HepG2 (cell line): ENCODE measurements at regions not wholly inside any gene's neighbourhood (a gene's known extent, or its start where the extent isn't known, plus 50 kb on each side); places are given as distances from the start of the nearest gene placed in this dataset.

Experiments
- ATAC-seq: fragments of 200-7000 bp; cut with Tn5 transposase; 3 replicates; pipeline ENCODE4 v1.9.1; 2020; ENCODE audit warnings: mild to moderate bottlenecking, moderate library complexity
- BruUV-seq: library from RNA; stranded (reverse); fragments of 400-500 nt; replicated peaks from 2 replicates; lab custom pipeline; 2021; lab: Mats Ljungman, UMichigan
- CTCF ChIA-PET: fragments of 300-600 bp; formaldehyde crosslinking; extraction: SDS; loops from one replicate; lab custom pipeline; 2021; ENCODE audit warnings: low total read pairs, inconsistent platforms, low intra/inter-chr PET ratio; lab: Yijun Ruan, JAX
- POLR2A ChIA-PET: fragments of 350-600 bp; sonication (Branson Sonifier 250); formaldehyde crosslinking; loops from one replicate; lab custom pipeline; 2020; ENCODE audit warnings: antibody characterized with exemption, inconsistent platforms; lab: Yijun Ruan, JAX
- DNase-seq: peaks from one replicate; pipeline ENCODE4 v3.0.0-alpha.2; 2015; ENCODE audit warnings: low spot score
- FAIRE-seq: peaks from 3 replicates; lab custom pipeline; 2011; peaks lifted over from hg19 to GRCh38; lab: Jason Lieb, UNC
- H2AFZ ChIP-seq: one replicate; pipeline ENCODE4 v1.6.1; 2011; ENCODE audit warnings: low read length, inconsistent platforms
- H3K27ac ChIP-seq: fragments of 300-600 bp; 3 replicates; pipeline ENCODE4 v1.8.0; 2011; ENCODE audit warnings: mixed run types, mild to moderate bottlenecking, mixed read lengths, low read length, inconsistent platforms; ENCODE audit not compliant: insufficient read depth; ENCODE audit errors: extremely low read length
- H3K27me3 ChIP-seq, 2 experiments: fragments of 200-600 bp in 1 of 2; 2 replicates in 1 of 2; 3 replicates in 1 of 2; pipeline versions ENCODE4 v1.6.0 to v1.8.0; 2011; ENCODE audit warnings: low read length in 2 of 2, mild to moderate bottlenecking in 2 of 2, moderate library complexity in 2 of 2, inconsistent platforms in 1 of 2; ENCODE audit not compliant: insufficient read depth in 2 of 2, control insufficient read depth in 1 of 2
- H3K36me3 ChIP-seq, 2 experiments: fragments of 200-600 bp in 1 of 2; replicated peaks in 1 of 2; 2 replicates in 1 of 2; 3 replicates in 1 of 2; pipeline versions ENCODE4 v1.5.1 to v1.8.0; 2011; ENCODE audit warnings: low read length in 2 of 2, inconsistent platforms in 1 of 2; ENCODE audit not compliant: insufficient read depth in 2 of 2, control insufficient read depth in 1 of 2
- H3K4me1 ChIP-seq: 2 replicates; pipeline ENCODE4 v1.5.1; 2012; ENCODE audit warnings: low read length, inconsistent platforms; ENCODE audit not compliant: insufficient read depth
- H3K4me2 ChIP-seq: 2 replicates; pipeline ENCODE4 v1.6.0; 2011; ENCODE audit warnings: low read depth, low read length, inconsistent platforms
- H3K4me3 ChIP-seq, 3 experiments: fragments of 200-600 bp in 1 of 3; sonication (generic), shearing (Covaris generic) in 1 of 3; replicated peaks in 1 of 3; 2 replicates each; pipeline ENCODE4 v1.5.1; 2011 to 2016; ENCODE audit warnings: low read length in 3 of 3, inconsistent platforms in 2 of 3, low read depth in 2 of 3, mild to moderate bottlenecking in 2 of 3, control low read depth in 1 of 3, mixed read lengths in 1 of 3; ENCODE audit not compliant: insufficient read depth in 1 of 3
- H3K79me2 ChIP-seq: one replicate; pipeline ENCODE4 v1.6.1; 2011; ENCODE audit warnings: low read length, inconsistent platforms; ENCODE audit not compliant: insufficient read depth
- H3K9ac ChIP-seq: 2 replicates; pipeline ENCODE4 v1.6.0; 2011; ENCODE audit warnings: mild to moderate bottlenecking, low read depth, low read length, inconsistent platforms; ENCODE audit not compliant: insufficient read depth
- H3K9me3 ChIP-seq: 2 replicates; pipeline ENCODE4 v1.5.1; 2012; ENCODE audit warnings: mild to moderate bottlenecking, low read length
- H4K20me1 ChIP-seq: 2 replicates; pipeline ENCODE4 v1.6.0; 2011; ENCODE audit warnings: inconsistent platforms, mild to moderate bottlenecking, low read length, moderate library complexity; ENCODE audit not compliant: insufficient read depth
- FOXJ3 ChIP-seq: sonication (generic); formaldehyde crosslinking; IDR thresholded peaks from 2 replicates; pipeline ENCODE4 v1.4.0; 2020; ENCODE audit warnings: missing genetic modification reagents, mild to moderate bottlenecking, borderline replicate concordance
- KDM2A ChIP-seq: sonication (generic); formaldehyde crosslinking; IDR thresholded peaks from 2 replicates; pipeline ENCODE4 v1.4.0; 2020; ENCODE audit warnings: low read depth, missing genetic modification reagents, borderline replicate concordance
- ZNF224 ChIP-seq: sonication (generic); formaldehyde crosslinking; IDR thresholded peaks from 2 replicates; pipeline ENCODE4 v1.5.0; 2020; ENCODE audit warnings: mild to moderate bottlenecking, missing genetic modification reagents
- ZNF777 ChIP-seq: sonication (generic); formaldehyde crosslinking; IDR thresholded peaks from 2 replicates; pipeline ENCODE4 v1.4.0; 2020; ENCODE audit warnings: missing genetic modification reagents
- WGBS: methylation state at CpG from one replicate; pipeline ENCODE4 v1.1.6; 2017; ENCODE audit warnings: low lambda C conversion rate; 5-methylcytosine and 5-hydroxymethylcytosine counted together
- in situ Hi-C: cut with HindIII; loops from 2 replicates; pipeline ENCODE4 v1.10.0; 2017; ENCODE audit warnings: low pct_unique_long_range_greater_than_20kb; ENCODE audit not compliant: extremely low pct_ligation_motif_present
- intact Hi-C: fragments of 100-400 bp; cut with micrococcal nuclease; formaldehyde crosslinking; loops from one replicate; pipeline ENCODE4 v1.10.0; 2022; ENCODE audit not compliant: unreplicated experiment
- TF ChIP-seq, protein P1 (sequence below): sonication (generic); formaldehyde crosslinking; IDR thresholded peaks from 2 replicates; pipeline ENCODE4 v1.5.0; 2020; ENCODE audit warnings: mild to moderate bottlenecking, missing genetic modification reagents
- TF ChIP-seq, protein P2 (sequence below): sonication (generic); formaldehyde crosslinking; IDR thresholded peaks from 2 replicates; pipeline ENCODE4 v1.5.0; 2020; ENCODE audit warnings: missing genetic modification reagents
- TF ChIP-seq, protein P3 (sequence below): sonication (generic); formaldehyde crosslinking; IDR thresholded peaks from 2 replicates; pipeline ENCODE4 v1.4.0; 2020; ENCODE audit warnings: missing genetic modification reagents

DNA sequence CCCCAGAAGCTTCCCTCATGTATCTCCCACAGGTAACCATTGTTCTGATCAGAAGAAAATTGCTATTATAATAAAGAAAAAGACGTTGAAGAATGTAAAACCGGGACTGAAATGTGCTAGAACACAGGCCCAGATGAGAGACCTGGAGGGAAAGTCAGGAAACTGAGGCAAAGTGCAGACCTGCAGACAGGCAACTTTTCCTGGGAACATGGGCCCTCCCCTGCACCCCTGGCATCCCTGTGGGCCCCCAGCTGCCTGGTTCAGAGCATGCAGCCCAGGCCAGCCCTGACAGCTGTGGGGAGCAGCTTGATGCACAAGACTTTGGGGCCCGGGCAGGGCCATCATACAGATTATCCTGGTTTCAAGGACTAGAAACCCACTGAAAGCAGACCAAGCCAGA, 212.2 kb downstream of the CDC5L start:
- no TSS peak for BruUV-seq
- H3K4me3 ChIP-seq: no peak overlapping the region
- peaks cover 0 to 24% of the 10 kb centered on the region in 2 experiments; a peak in 2 of 5 replicates for H3K27me3 ChIP-seq
- no peak overlapping the region for H2AFZ ChIP-seq
- H3K9ac ChIP-seq: no peak overlapping the region
- H4K20me1 ChIP-seq: no peaks in the 10 kb centered on the region
- intact Hi-C loops (no loop called here), in situ Hi-C loops (no loop called here)
- TF ChIP-seq, protein P1, sequence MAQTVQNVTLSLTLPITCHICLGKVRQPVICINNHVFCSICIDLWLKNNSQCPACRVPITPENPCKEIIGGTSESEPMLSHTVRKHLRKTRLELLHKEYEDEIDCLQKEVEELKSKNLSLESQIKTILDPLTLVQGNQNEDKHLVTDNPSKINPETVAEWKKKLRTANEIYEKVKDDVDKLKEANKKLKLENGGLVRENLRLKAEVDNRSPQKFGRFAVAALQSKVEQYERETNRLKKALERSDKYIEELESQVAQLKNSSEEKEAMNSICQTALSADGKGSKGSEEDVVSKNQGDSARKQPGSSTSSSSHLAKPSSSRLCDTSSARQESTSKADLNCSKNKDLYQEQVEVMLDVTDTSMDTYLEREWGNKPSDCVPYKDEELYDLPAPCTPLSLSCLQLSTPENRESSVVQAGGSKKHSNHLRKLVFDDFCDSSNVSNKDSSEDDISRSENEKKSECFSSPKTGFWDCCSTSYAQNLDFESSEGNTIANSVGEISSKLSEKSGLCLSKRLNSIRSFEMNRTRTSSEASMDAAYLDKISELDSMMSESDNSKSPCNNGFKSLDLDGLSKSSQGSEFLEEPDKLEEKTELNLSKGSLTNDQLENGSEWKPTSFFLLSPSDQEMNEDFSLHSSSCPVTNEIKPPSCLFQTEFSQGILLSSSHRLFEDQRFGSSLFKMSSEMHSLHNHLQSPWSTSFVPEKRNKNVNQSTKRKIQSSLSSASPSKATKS (CRISPR knock-in tag): no peak
- TF ChIP-seq FOXJ3 (CRISPR knock-in tag) (no peak), ZNF777 (no peak), KDM2A (CRISPR knock-in tag) (no peak), ZNF224 (CRISPR knock-in tag) (no peak)
- TF ChIP-seq, protein P2, sequence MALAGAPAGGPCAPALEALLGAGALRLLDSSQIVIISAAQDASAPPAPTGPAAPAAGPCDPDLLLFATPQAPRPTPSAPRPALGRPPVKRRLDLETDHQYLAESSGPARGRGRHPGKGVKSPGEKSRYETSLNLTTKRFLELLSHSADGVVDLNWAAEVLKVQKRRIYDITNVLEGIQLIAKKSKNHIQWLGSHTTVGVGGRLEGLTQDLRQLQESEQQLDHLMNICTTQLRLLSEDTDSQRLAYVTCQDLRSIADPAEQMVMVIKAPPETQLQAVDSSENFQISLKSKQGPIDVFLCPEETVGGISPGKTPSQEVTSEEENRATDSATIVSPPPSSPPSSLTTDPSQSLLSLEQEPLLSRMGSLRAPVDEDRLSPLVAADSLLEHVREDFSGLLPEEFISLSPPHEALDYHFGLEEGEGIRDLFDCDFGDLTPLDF (CRISPR knock-in tag): no peak
- TF ChIP-seq, protein P3, sequence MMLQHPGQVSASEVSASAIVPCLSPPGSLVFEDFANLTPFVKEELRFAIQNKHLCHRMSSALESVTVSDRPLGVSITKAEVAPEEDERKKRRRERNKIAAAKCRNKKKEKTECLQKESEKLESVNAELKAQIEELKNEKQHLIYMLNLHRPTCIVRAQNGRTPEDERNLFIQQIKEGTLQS: no peak
- no peaks in the 10 kb centered on the region for H3K4me1 ChIP-seq
- no peaks in the 10 kb centered on the region for H3K9me3 ChIP-seq
- ChIA-PET POLR2A (no interaction called here), CTCF (no interaction called here)
- H3K79me2 ChIP-seq: no peaks in the 10 kb centered on the region
- under 1% methylated on average over 3 of the region's 3 CpGs for WGBS
- DNase-seq: no peak
- no peak for FAIRE-seq
- no peaks in the 10 kb centered on the region for H3K36me3 ChIP-seq
- H3K4me2 ChIP-seq: no peak overlapping the region
- no peak overlapping the region for H3K27ac ChIP-seq
- no peak for ATAC-seq
